ENCODE measurements at regions not wholly inside any gene's neighbourhood (a gene's known extent, or its start where the extent isn't known, plus 50 kb on each side); places are given as distances from the start of the nearest gene placed in this dataset.
"Not testable (repeated sequence)": the region's sequence is repeated elsewhere in the genome, so short reads cannot be mapped to it uniquely, and the experiment has no call there.

GRCh38 chr6:16902502-16902901, 141.2 kb upstream of the ATXN1 start:
- DNase-seq (ENCODE audit: low spot score), result no peak

- no peak for DNase-seq (ENCODE audit: low spot score)
Observed at GRCh38 chr6:16901782-16902181, 140.5 kb upstream of the ATXN1 start.

GRCh38 chr6:16901306-16901705, 140.0 kb upstream of the ATXN1 start:
- no peak for DNase-seq (ENCODE audit: low spot score)

- no peak for DNase-seq (ENCODE audit: low spot score)
Observed at GRCh38 chr6:16898640-16899396, 137.6 kb upstream of the ATXN1 start.

GRCh38 chr6:16897669-16898068, 136.4 kb upstream of the ATXN1 start:
- DNase-seq (ENCODE audit: low spot score), result no peak

- DNase-seq (ENCODE audit: low spot score), result no peak
Observed at GRCh38 chr6:16894301-16894700, 133.0 kb upstream of the ATXN1 start.

- DNase-seq (ENCODE audit: low spot score), result not testable (repeated sequence)
Observed at GRCh38 chr6:16891110-16891509, 129.8 kb upstream of the ATXN1 start.

GRCh38 chr6:16885411-16886160, 124.3 kb upstream of the ATXN1 start:
- no peak for DNase-seq (ENCODE audit: low spot score)

GRCh38 chr6:16884526-16884925, 123.3 kb upstream of the ATXN1 start:
- DNase-seq (ENCODE audit: low spot score), result no peak

- DNase-seq (ENCODE audit: low spot score), result no peak
Observed at GRCh38 chr6:16883414-16883813, 122.2 kb upstream of the ATXN1 start.

- DNase-seq (ENCODE audit: low spot score), result no peak
Observed at GRCh38 chr6:16882230-16882629, 121.0 kb upstream of the ATXN1 start.

- DNase-seq (ENCODE audit: low spot score), result not testable (repeated sequence)
Observed at GRCh38 chr6:16876852-16877251, 115.6 kb upstream of the ATXN1 start.

- DNase-seq (ENCODE audit: low spot score), result no peak
Observed at GRCh38 chr6:16876201-16876600, 114.9 kb upstream of the ATXN1 start.

GRCh38 chr6:16873698-16874097, 112.4 kb upstream of the ATXN1 start:
- DNase-seq (ENCODE audit: low spot score), result no peak

GRCh38 chr6:16872543-16873235, 111.4 kb upstream of the ATXN1 start:
- no peak for DNase-seq (ENCODE audit: low spot score)

GRCh38 chr6:16871047-16871446, 109.8 kb upstream of the ATXN1 start:
- no peak for DNase-seq (ENCODE audit: low spot score)

GRCh38 chr6:16868968-16869367, 107.7 kb upstream of the ATXN1 start:
- DNase-seq (ENCODE audit: low spot score), result no peak

GRCh38 chr6:16857969-16858592, 96.8 kb upstream of the ATXN1 start:
- no peak for DNase-seq (ENCODE audit: low spot score)

- no peak for DNase-seq (ENCODE audit: low spot score)
Observed at GRCh38 chr6:16855460-16855859, 94.2 kb upstream of the ATXN1 start.

GRCh38 chr6:16854986-16855385, 93.7 kb upstream of the ATXN1 start:
- no peak for DNase-seq (ENCODE audit: low spot score)

GRCh38 chr6:16852671-16853070, 91.4 kb upstream of the ATXN1 start:
- no peak for DNase-seq (ENCODE audit: low spot score)

GRCh38 chr6:16851758-16852157, 90.5 kb upstream of the ATXN1 start:
- no peak for DNase-seq (ENCODE audit: low spot score)

Measured in hematopoietic multipotent progenitor cell treated with erythropoietin and hydrocortisone succinate and interleukin-3 and kit ligand, for 15 days (in vitro differentiated cells).